GM18873 (cell line): ENCODE measurements at regions not wholly inside any gene's neighbourhood (a gene's known extent, or its start where the extent isn't known, plus 50 kb on each side); places are given as distances from the start of the nearest gene placed in this dataset.

ENCODE experiments used
- ATAC-seq: cut with Tn5 transposase; IDR thresholded peaks from one replicate; pipeline ENCODE4 v1.9.1; 2021; ENCODE audit warnings: mild to moderate bottlenecking, moderate library complexity, moderate number of reproducible peaks; ENCODE audit not compliant: unreplicated experiment, low FRiP score

DNA sequence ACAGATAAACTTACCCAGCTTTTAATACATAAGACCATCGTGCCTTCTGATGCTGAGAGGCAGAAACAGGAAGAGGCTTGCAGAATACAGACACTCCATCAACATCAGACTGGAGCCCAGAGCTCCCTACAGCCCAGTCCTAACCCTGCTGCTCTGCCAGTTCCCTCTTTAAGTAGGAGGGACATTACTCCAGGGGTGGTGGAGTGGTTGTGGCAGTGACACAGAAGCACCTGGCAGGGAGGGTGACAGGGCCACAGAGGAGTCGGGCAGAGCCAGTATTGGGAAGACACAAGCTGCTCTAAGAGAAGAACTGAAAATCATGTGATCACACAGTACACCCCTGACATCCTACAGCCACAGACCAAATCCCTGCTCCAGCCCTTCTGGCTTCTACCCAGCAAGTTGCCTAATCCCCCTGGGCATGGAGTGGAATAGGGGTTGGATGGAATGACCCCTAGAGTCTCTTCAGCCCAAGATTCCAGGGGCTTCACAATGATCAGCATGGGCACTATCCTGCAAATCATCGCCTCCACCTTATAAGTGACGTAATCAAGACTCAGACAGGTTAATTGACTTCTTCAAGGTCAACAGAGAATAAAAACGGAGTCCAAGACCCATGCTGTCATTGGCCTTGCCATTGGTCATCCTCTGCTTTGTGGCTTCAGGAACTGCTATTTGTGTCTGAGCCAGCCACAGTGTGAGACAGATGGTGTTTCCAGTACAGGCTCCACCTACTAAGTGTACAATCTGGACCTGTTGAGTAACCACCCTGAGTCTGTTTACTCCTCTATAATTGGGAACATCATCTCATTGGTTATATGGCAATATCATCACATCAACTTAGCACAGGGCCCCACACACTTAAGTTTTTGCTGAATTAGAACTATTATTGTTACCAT lies 61.1 kb upstream of the ZMIZ1 start:
- no peak for ATAC-seq

DNA sequence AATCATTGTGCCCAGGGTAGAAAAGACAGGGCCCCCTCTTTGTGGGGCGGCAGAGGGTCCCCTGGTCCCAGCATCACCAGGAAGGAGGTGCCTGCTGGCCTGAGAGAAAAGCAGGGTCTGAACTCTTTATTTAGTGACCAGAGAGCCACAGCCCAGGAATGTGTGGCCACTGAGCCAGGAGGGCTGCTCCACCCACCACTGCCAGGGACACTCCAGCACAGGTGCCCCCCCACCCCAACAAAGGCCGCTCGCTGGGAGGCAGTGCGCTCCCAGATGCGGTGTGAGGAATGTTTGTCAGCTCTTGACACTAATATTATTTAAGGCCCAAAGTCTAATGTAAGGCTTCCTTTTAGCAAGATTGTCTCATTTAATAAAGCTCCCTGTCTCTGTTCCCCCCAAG lies 59.6 kb upstream of the ZMIZ1 start:
- no peak for ATAC-seq

DNA sequence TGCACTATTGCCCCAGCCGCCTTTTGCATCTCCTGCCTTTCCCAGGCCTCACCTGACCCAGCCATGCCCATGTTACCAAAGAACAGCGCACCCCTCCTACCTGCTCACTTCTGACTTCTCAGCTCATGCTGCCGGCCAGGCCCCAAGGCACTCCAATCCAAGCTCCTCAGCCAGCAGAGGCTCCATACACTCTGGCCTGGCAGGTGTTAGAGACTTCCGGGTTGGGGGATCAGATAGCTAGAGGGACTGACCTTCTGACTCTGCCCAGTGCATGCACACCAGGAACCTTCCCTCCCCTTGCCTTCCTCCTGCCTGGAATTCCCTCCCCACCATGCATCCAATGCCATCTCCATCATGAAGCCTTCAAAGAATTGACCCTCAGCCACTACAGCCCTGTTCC lies 56.2 kb upstream of the ZMIZ1 start:
- no peak for ATAC-seq

- ATAC-seq = no peak
Observed at GRCh38 chr10:79013406-79013987, 55.3 kb upstream of the ZMIZ1 start.

DNA sequence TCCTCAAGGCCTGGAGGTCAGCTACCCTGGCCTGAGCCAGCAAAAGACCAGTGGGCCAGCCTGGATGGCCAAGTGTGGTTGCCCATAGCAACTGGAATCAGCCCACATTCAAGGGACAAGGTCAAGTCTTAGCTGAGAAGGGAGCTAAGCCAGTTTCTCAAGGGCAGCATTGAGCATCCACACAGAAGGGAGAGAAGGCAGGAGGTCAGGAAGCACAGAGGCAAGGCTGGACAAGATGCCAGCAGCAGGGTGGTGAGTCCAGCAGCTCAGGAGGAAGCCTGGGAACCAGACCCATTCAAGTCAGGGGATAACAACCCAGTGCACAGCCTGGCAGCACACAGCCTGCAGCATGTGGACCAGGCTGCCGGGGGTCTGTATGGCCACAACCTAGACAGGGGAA lies 54.0 kb upstream of the ZMIZ1 start:
- no peak for ATAC-seq

DNA sequence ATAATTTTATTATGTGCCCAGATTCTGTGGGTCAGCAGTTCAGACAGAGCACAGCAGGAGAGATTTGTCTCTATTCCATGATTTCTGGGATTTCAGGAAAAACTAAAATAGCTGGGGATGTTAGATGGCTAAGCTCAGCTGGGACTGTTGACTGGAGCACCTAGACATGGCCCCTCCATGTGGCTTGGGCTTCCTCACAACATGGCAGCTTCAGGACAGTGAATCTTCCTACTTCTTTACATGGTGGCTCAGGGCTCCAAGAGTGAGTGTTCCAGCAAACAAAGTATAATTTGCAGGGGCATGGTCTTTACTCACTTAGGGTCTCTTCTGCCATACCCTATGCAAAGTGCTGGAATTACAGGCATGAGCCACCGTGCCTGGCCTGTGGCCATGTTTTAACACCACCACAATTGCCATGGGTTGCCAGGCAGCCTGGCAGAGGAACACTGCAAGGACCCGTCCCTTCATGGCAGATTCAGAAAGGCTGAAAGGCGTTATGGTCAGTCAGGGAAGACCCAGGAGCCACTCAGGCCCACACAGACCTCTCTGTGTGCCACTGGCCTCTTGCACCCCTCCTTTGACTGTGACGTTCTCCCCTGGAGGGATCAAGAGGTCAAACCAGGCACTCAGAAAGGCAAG lies 50.8 kb upstream of the ZMIZ1 start:
- no peak for ATAC-seq

- no peak for ATAC-seq
Observed at GRCh38 chr10:79018521-79019011, 50.2 kb upstream of the ZMIZ1 start.
